Stimulated activated CD4-positive, alpha-beta T cell treated with anti-CD3 and anti-CD28 coated beads, Interleukin-1b, Interleukin-23, amount 100 ng/mL, for 48 hours (primary cell): ENCODE measurements at regions not wholly inside any gene's neighbourhood (a gene's known extent, or its start where the extent isn't known, plus 50 kb on each side); places are given as distances from the start of the nearest gene placed in this dataset.
"Not testable (repeated sequence)": the region's sequence is repeated elsewhere in the genome, so short reads cannot be mapped to it uniquely, and the experiment has no call there.

Experiments used
- DNase-seq: peaks from one replicate; pipeline ENCODE4 v3.0.0-alpha.2; 2020

GRCh38 chr4:12651876-12652275 is 832.3 kb downstream of the RAB28 start:
- DNase-seq, result no peak

GRCh38 chr4:12645732-12646131 is 838.4 kb downstream of the RAB28 start:
- DNase-seq, result no peak

GRCh38 chr4:12644261-12644660 is 839.9 kb downstream of the RAB28 start:
- no peak for DNase-seq

GRCh38 chr4:12636191-12636590 is 847.9 kb downstream of the RAB28 start:
- no peak for DNase-seq

- no peak for DNase-seq
Measured at GRCh38 chr4:12635629-12636028, 848.5 kb downstream of the RAB28 start.

GRCh38 chr4:12633053-12633651 is 851.0 kb downstream of the RAB28 start:
- peak; percentile 72 for DNase-seq

GRCh38 chr4:12615822-12616221 is 868.3 kb downstream of the RAB28 start:
- DNase-seq, result no peak

GRCh38 chr4:12612876-12613275 is 871.3 kb downstream of the RAB28 start:
- DNase-seq, result no peak

GRCh38 chr4:12609212-12609875 is 874.8 kb downstream of the RAB28 start:
- DNase-seq, result not testable (repeated sequence)

GRCh38 chr4:12595986-12596385 is 888.2 kb downstream of the RAB28 start:
- DNase-seq, result no peak

- no peak for DNase-seq
Measured at GRCh38 chr4:12595489-12595888, 888.7 kb downstream of the RAB28 start.

- no peak for DNase-seq
Measured at GRCh38 chr4:12588582-12588981, 895.6 kb downstream of the RAB28 start.

GRCh38 chr4:12586242-12587006 is 897.7 kb downstream of the RAB28 start:
- DNase-seq, result no peak

- no peak for DNase-seq
Measured at GRCh38 chr4:12584116-12584875, 899.8 kb downstream of the RAB28 start.

- DNase-seq, result no peak
Measured at GRCh38 chr4:12583275-12583674, 900.9 kb downstream of the RAB28 start.

- DNase-seq, result no peak
Measured at GRCh38 chr4:12580787-12581186, 903.4 kb downstream of the RAB28 start.

GRCh38 chr4:12579172-12579571 is 905.0 kb downstream of the RAB28 start:
- no peak for DNase-seq

GRCh38 chr4:12576409-12576808 is 907.7 kb downstream of the RAB28 start:
- no peak for DNase-seq

- no peak for DNase-seq
Measured at GRCh38 chr4:12573716-12574115, 910.4 kb downstream of the RAB28 start.

GRCh38 chr4:12562476-12563140 is 921.5 kb downstream of the RAB28 start:
- DNase-seq, result no peak

- no peak for DNase-seq
Measured at GRCh38 chr4:12562021-12562420, 922.1 kb downstream of the RAB28 start.

- no peak for DNase-seq
Measured at GRCh38 chr4:12555011-12555410, 929.1 kb downstream of the RAB28 start.

GRCh38 chr4:12548678-12549077 is 935.5 kb downstream of the RAB28 start:
- no peak for DNase-seq
